NOMO-1 (cell line): ENCODE measurements at regions not wholly inside any gene's neighbourhood (a gene's known extent, or its start where the extent isn't known, plus 50 kb on each side); places are given as distances from the start of the nearest gene placed in this dataset.
A peak's percentile ranks its signal among the peaks of the same experiment; 100 is the strongest.

Experiments used
- DNase-seq, 2 experiments: peaks; one replicate each; lab custom pipeline; 2025; ENCODE audit not compliant: unreplicated experiment in 2 of 2; lab: John Stamatoyannopoulos, UW

- no peak for DNase-seq
Measured at GRCh38 chr2:47266939-47267710, 90.8 kb upstream of the CALM2 start.

- no peak for DNase-seq
Measured at GRCh38 chr2:47265751-47266231, 89.5 kb upstream of the CALM2 start.

GRCh38 chr2:47265158-47265557 lies 88.8 kb upstream of the CALM2 start:
- DNase-seq: no peak

- DNase-seq: no peak
Measured at GRCh38 chr2:47264686-47265085, 88.4 kb upstream of the CALM2 start.

GRCh38 chr2:47264143-47264542 lies 87.8 kb upstream of the CALM2 start:
- peak in 1 of 2 experiments; percentile 4 for DNase-seq

GRCh38 chr2:47262657-47263056 lies 86.3 kb upstream of the CALM2 start:
- DNase-seq: no peak

- DNase-seq: no peak
Measured at GRCh38 chr2:47260971-47261370, 84.7 kb upstream of the CALM2 start.

- DNase-seq: peak in 1 of 2 experiments; percentile 57
Measured at GRCh38 chr2:47259829-47260228, 83.5 kb upstream of the CALM2 start.

- DNase-seq: no peak
Measured at GRCh38 chr2:47257946-47258348, 81.6 kb upstream of the CALM2 start.

GRCh38 chr2:47256416-47257087 lies 80.2 kb upstream of the CALM2 start:
- DNase-seq: no peak

GRCh38 chr2:47255794-47256193 lies 79.5 kb upstream of the CALM2 start:
- no peak for DNase-seq

GRCh38 chr2:47254464-47254863 lies 78.2 kb upstream of the CALM2 start:
- DNase-seq: no peak

- no peak for DNase-seq
Measured at GRCh38 chr2:47253447-47253846, 77.1 kb upstream of the CALM2 start.

- DNase-seq: no peak
Measured at GRCh38 chr2:47251404-47251675, 75.0 kb upstream of the CALM2 start.

- no peak for DNase-seq
Measured at GRCh38 chr2:47250586-47251403, 74.5 kb upstream of the CALM2 start.

- no peak for DNase-seq
Measured at GRCh38 chr2:47249931-47250330, 73.6 kb upstream of the CALM2 start.

GRCh38 chr2:47249157-47249900 lies 73.0 kb upstream of the CALM2 start:
- DNase-seq: no peak

GRCh38 chr2:47243596-47244323 lies 67.4 kb upstream of the CALM2 start:
- DNase-seq: no peak

- DNase-seq: no peak
Measured at GRCh38 chr2:47241715-47242114, 65.4 kb upstream of the CALM2 start.
